Panc1 (cell line): ENCODE measurements at regions not wholly inside any gene's neighbourhood (a gene's known extent, or its start where the extent isn't known, plus 50 kb on each side); places are given as distances from the start of the nearest gene placed in this dataset.

Experiments
- SIN3A ChIP-seq: IDR thresholded peaks from 2 replicates; pipeline ENCODE4 v1.6.1; 2012; ENCODE audit warnings: low read depth, mild to moderate bottlenecking, low read length, moderate library complexity, borderline replicate concordance; ENCODE audit not compliant: insufficient read depth
- TF ChIP-seq, protein P1 (sequence below): fragments of 450-650 bp; IDR thresholded peaks from 2 replicates; pipeline ENCODE4 v1.5.1; 2017; ENCODE audit warnings: mild to moderate bottlenecking

DNA sequence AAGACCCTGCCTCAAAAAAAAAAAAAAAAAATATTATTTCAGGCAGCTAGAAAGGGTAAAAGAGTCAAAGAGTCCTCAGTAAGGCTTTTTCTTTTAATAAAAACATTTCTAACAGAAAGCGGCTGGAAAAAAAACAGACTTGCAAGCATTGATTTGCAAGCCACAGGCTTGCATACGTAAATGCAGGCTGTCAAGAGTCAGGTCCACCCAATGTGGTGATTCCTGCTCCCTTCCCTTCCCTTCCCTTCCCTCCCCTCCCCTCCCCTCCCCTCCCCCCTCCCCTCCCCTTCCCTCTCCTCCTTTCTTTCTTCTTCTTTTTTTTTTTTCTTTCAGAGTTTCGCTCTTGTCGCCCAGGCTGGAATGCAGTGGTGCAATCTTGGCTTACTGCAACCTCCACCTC, 74.4 kb upstream of the GULP1 start:
- TF ChIP-seq, protein P1, sequence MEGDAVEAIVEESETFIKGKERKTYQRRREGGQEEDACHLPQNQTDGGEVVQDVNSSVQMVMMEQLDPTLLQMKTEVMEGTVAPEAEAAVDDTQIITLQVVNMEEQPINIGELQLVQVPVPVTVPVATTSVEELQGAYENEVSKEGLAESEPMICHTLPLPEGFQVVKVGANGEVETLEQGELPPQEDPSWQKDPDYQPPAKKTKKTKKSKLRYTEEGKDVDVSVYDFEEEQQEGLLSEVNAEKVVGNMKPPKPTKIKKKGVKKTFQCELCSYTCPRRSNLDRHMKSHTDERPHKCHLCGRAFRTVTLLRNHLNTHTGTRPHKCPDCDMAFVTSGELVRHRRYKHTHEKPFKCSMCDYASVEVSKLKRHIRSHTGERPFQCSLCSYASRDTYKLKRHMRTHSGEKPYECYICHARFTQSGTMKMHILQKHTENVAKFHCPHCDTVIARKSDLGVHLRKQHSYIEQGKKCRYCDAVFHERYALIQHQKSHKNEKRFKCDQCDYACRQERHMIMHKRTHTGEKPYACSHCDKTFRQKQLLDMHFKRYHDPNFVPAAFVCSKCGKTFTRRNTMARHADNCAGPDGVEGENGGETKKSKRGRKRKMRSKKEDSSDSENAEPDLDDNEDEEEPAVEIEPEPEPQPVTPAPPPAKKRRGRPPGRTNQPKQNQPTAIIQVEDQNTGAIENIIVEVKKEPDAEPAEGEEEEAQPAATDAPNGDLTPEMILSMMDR: no peak
- no peak for TF ChIP-seq SIN3A
